HEK293T (cell line): ENCODE measurements at regions not wholly inside any gene's neighbourhood (a gene's known extent, or its start where the extent isn't known, plus 50 kb on each side); places are given as distances from the start of the nearest gene placed in this dataset.
"Not testable (repeated sequence)": the region's sequence is repeated elsewhere in the genome, so short reads cannot be mapped to it uniquely, and the experiment has no call there.

ENCODE experiments used
- CTCF ChIA-PET: fragments of 350-600 bp; formaldehyde crosslinking; extraction: SDS; loops from one replicate; lab custom pipeline; 2021; ENCODE audit warnings: antibody characterized with exemption, inconsistent platforms; lab: Yijun Ruan, JAX
- POLR2A ChIA-PET: fragments of 350-600 bp; formaldehyde crosslinking; extraction: SDS; loops from one replicate; lab custom pipeline; 2020; ENCODE audit warnings: antibody characterized with exemption, inconsistent platforms; lab: Yijun Ruan, JAX
- DNase-seq: peaks from one replicate; pipeline ENCODE4 v3.0.0; 2012; ENCODE audit warnings: mixed read lengths; ENCODE audit errors: extremely low spot score
- ARNT ChIP-seq: fragments of 450-650 bp; IDR thresholded peaks from 2 replicates; pipeline ENCODE4 v1.6.1; 2017; ENCODE audit warnings: mild to moderate bottlenecking
- BHLHE40 ChIP-seq: fragments of 450-650 bp; IDR thresholded peaks from 2 replicates; pipeline ENCODE4 v1.6.1; 2016; ENCODE audit warnings: mild to moderate bottlenecking, moderate library complexity, borderline replicate concordance
- CTBP1 ChIP-seq: fragments of 450-650 bp; IDR thresholded peaks from 2 replicates; pipeline ENCODE4 v1.6.1; 2016; ENCODE audit warnings: borderline replicate concordance
- ELF4 ChIP-seq: fragments of 450-650 bp; IDR thresholded peaks from 2 replicates; pipeline ENCODE4 v1.6.1; 2017; ENCODE audit warnings: antibody characterized with exemption
- FOXA1 ChIP-seq: fragments of 450-650 bp; IDR thresholded peaks from 2 replicates; pipeline ENCODE4 v1.6.1; 2016; ENCODE audit warnings: mild to moderate bottlenecking
- FOXK2 ChIP-seq: fragments of 450-650 bp; IDR thresholded peaks from 2 replicates; pipeline ENCODE4 v1.6.1; 2016; ENCODE audit warnings: mild to moderate bottlenecking
- FOXM1 ChIP-seq: fragments of 450-650 bp; IDR thresholded peaks from 2 replicates; pipeline ENCODE4 v1.6.1; 2017; ENCODE audit warnings: mild to moderate bottlenecking, borderline replicate concordance
- HDGF ChIP-seq: fragments of 450-650 bp; IDR thresholded peaks from 2 replicates; pipeline ENCODE4 v1.6.1; 2017; ENCODE audit warnings: antibody characterized with exemption, borderline replicate concordance
- L3MBTL2 ChIP-seq: fragments of 450-650 bp; conservative IDR thresholded peaks from 2 replicates; pipeline ENCODE4 v1.6.1; 2016; ENCODE audit warnings: mild to moderate bottlenecking
- LEF1 ChIP-seq: fragments of 450-650 bp; IDR thresholded peaks from 2 replicates; pipeline ENCODE4 v1.6.1; 2017; ENCODE audit warnings: mild to moderate bottlenecking, borderline replicate concordance
- NFRKB ChIP-seq: fragments of 450-650 bp; IDR thresholded peaks from 2 replicates; pipeline ENCODE4 v1.6.1; 2016; ENCODE audit warnings: mild to moderate bottlenecking, moderate library complexity
- PKNOX1 ChIP-seq: fragments of 450-650 bp; IDR thresholded peaks from 2 replicates; pipeline ENCODE4 v1.6.1; 2016
- SP1 ChIP-seq: fragments of 450-650 bp; IDR thresholded peaks from 2 replicates; pipeline ENCODE4 v1.6.1; 2017
- SUZ12 ChIP-seq: fragments of 450-650 bp; IDR thresholded peaks from 2 replicates; pipeline ENCODE4 v1.6.1; 2016; ENCODE audit warnings: mild to moderate bottlenecking
- TARDBP ChIP-seq: fragments of 450-650 bp; IDR thresholded peaks from 2 replicates; pipeline ENCODE4 v1.6.1; 2016
- ZNF384 ChIP-seq: fragments of 450-650 bp; IDR thresholded peaks from 2 replicates; pipeline ENCODE4 v1.6.1; 2016

- POLR2A ChIA-PET = no interaction called here
- no peak for DNase-seq
- CTCF ChIA-PET = no interaction called here
- TF ChIP-seq LEF1 (no peak), SUZ12 (no peak), L3MBTL2 (no peak), FOXM1 (no peak), NFRKB (no peak), ELF4 (no peak), ARNT (no peak), FOXA1 (no peak), SP1 (no peak), TARDBP (no peak), PKNOX1 (no peak), ZNF384 (no peak), BHLHE40 (no peak), FOXK2 (no peak), HDGF (no peak), CTBP1 (no peak)
Measured at GRCh38 chr15:24054547-24055245, 367.6 kb upstream of the NDN start.

- no peak for TF ChIP-seq NFRKB
- no peak for DNase-seq
- ChIA-PET POLR2A (no interaction called here), CTCF (no interaction called here)
Measured at GRCh38 chr15:24067733-24068501, 380.8 kb upstream of the NDN start.

GRCh38 chr15:24075420-24076089 is 388.4 kb upstream of the NDN start:
- no peak for DNase-seq
- ChIA-PET CTCF (no interaction called here), POLR2A (no interaction called here)
- TF ChIP-seq PKNOX1 = no peak
- TF ChIP-seq SUZ12 = no peak
- no peak for TF ChIP-seq ARNT
- TF ChIP-seq FOXM1 = no peak
- no peak for TF ChIP-seq ELF4
- no peak for TF ChIP-seq FOXK2
- no peak for TF ChIP-seq BHLHE40
- no peak for TF ChIP-seq HDGF
- no peak for TF ChIP-seq ZNF384
- TF ChIP-seq SP1 = no peak
- TF ChIP-seq CTBP1 = no peak

GRCh38 chr15:24076090-24076784 is 389.1 kb upstream of the NDN start:
- TF ChIP-seq CTBP1 (no peak), NFRKB (no peak), BHLHE40 (no peak), SP1 (no peak), L3MBTL2 (no peak), ARNT (no peak), TARDBP (no peak), FOXA1 (no peak), SUZ12 (no peak), ZNF384 (no peak), ELF4 (no peak), FOXM1 (no peak)
- POLR2A ChIA-PET = no interaction called here
- CTCF ChIA-PET = no interaction called here
- DNase-seq = no peak

GRCh38 chr15:24078310-24079029 is 391.4 kb upstream of the NDN start:
- no peak for TF ChIP-seq SP1
- no peak for TF ChIP-seq LEF1
- no peak for TF ChIP-seq NFRKB
- no peak for TF ChIP-seq FOXA1
- no peak for TF ChIP-seq HDGF
- no peak for TF ChIP-seq ARNT
- no peak for TF ChIP-seq TARDBP
- no peak for TF ChIP-seq FOXK2
- no peak for TF ChIP-seq BHLHE40
- TF ChIP-seq FOXM1 = no peak
- TF ChIP-seq SUZ12 = no peak
- TF ChIP-seq CTBP1 = no peak
- no peak for TF ChIP-seq ELF4
- TF ChIP-seq L3MBTL2 = no peak
- no peak for TF ChIP-seq ZNF384
- TF ChIP-seq PKNOX1 = no peak
- CTCF ChIA-PET = no interaction called here
- POLR2A ChIA-PET = no interaction called here
- DNase-seq = no peak

- POLR2A ChIA-PET, DNase-seq, CTCF ChIA-PET: not testable (repeated sequence)
Measured at GRCh38 chr15:24088941-24089340, 401.8 kb upstream of the NDN start.

- DNase-seq, POLR2A ChIA-PET, CTCF ChIA-PET: not testable (repeated sequence)
Measured at GRCh38 chr15:24101503-24101902, 414.4 kb upstream of the NDN start.

GRCh38 chr15:24107524-24107923 is 420.4 kb upstream of the NDN start:
- DNase-seq, CTCF ChIA-PET, POLR2A ChIA-PET: not testable (repeated sequence)

- CTCF ChIA-PET, POLR2A ChIA-PET: not testable (repeated sequence)
Measured at GRCh38 chr15:24107948-24108347, 420.8 kb upstream of the NDN start.

GRCh38 chr15:24108349-24108748 is 421.2 kb upstream of the NDN start:
- POLR2A ChIA-PET, DNase-seq, CTCF ChIA-PET: not testable (repeated sequence)

More at GRCh38 chr15:24107948-24108347, 420.8 kb upstream of the NDN start:
- not testable (repeated sequence) for DNase-seq
